Astrocyte (in vitro differentiated cells and primary cell): ENCODE measurements at regions not wholly inside any gene's neighbourhood (a gene's known extent, or its start where the extent isn't known, plus 50 kb on each side); places are given as distances from the start of the nearest gene placed in this dataset.

ENCODE experiments used
- DNase-seq: peaks from one replicate; pipeline ENCODE4 v3.0.0-alpha.2; 2010; ENCODE audit warnings: low read depth
- FAIRE-seq: peaks from 2 replicates; lab custom pipeline; 2011; peaks lifted over from hg19 to GRCh38; lab: Jason Lieb, UNC
- H2AFZ ChIP-seq: 2 replicates; pipeline ENCODE4 v1.6.0; 2012; ENCODE audit warnings: low read depth, low read length, inconsistent platforms
- H3K27ac ChIP-seq: 2 replicates; pipeline ENCODE4 v1.5.1; 2011; ENCODE audit warnings: low read depth, low read length, inconsistent platforms
- H3K27me3 ChIP-seq: 2 replicates; pipeline ENCODE4 v1.6.0; 2011; ENCODE audit warnings: low read length, inconsistent platforms; ENCODE audit not compliant: insufficient read depth
- H3K36me3 ChIP-seq: 2 replicates; pipeline ENCODE4 v1.5.1; 2011; ENCODE audit warnings: low read length, inconsistent platforms; ENCODE audit not compliant: insufficient read depth
- H3K4me1 ChIP-seq: 2 replicates; pipeline ENCODE4 v1.5.1; 2011; ENCODE audit warnings: low read length, inconsistent platforms; ENCODE audit not compliant: insufficient read depth
- H3K4me2 ChIP-seq: 2 replicates; pipeline ENCODE4 v1.6.0; 2012; ENCODE audit warnings: low read length, inconsistent platforms
- H3K4me3 ChIP-seq: 2 replicates; pipeline ENCODE4 v1.5.1; 2011; ENCODE audit warnings: low read depth, mild to moderate bottlenecking, low read length, inconsistent platforms; ENCODE audit not compliant: insufficient read depth
- H3K79me2 ChIP-seq: 2 replicates; pipeline ENCODE4 v1.6.0; 2012; ENCODE audit warnings: mild to moderate bottlenecking, low read length, inconsistent platforms; ENCODE audit not compliant: insufficient read depth
- H3K9ac ChIP-seq: 2 replicates; pipeline ENCODE4 v1.6.0; 2012; ENCODE audit warnings: mild to moderate bottlenecking, low read length, inconsistent platforms
- H3K9me3 ChIP-seq: 2 replicates; pipeline ENCODE4 v1.5.1; 2012; ENCODE audit warnings: low read depth, mild to moderate bottlenecking, low read length, inconsistent platforms; ENCODE audit not compliant: insufficient read depth
- H4K20me1 ChIP-seq: 2 replicates; pipeline ENCODE4 v1.6.0; 2012; ENCODE audit warnings: low read length, inconsistent platforms; ENCODE audit not compliant: insufficient read depth
- H3K27ac Mint-ChIP-seq: one replicate; pipeline ENCODE4 v1.8.0; 2021; ENCODE audit warnings: mild to moderate bottlenecking, mixed read lengths; ENCODE audit not compliant: unreplicated experiment
- H3K27me3 Mint-ChIP-seq: one replicate; pipeline ENCODE4 v1.8.0; 2021; ENCODE audit warnings: low read depth, mixed read lengths; ENCODE audit not compliant: unreplicated experiment
- H3K36me3 Mint-ChIP-seq: one replicate; pipeline ENCODE4 v1.8.0; 2021; ENCODE audit warnings: low read depth, mixed read lengths; ENCODE audit not compliant: unreplicated experiment
- H3K4me1 Mint-ChIP-seq: one replicate; pipeline ENCODE4 v1.8.0; 2021; ENCODE audit warnings: low read depth, mixed read lengths; ENCODE audit not compliant: unreplicated experiment
- H3K4me3 Mint-ChIP-seq: one replicate; pipeline ENCODE4 v1.8.0; 2021; ENCODE audit warnings: mild to moderate bottlenecking, moderate library complexity, mixed read lengths; ENCODE audit not compliant: unreplicated experiment
- H3K9me3 Mint-ChIP-seq: one replicate; pipeline ENCODE4 v1.8.0; 2021; ENCODE audit warnings: mild to moderate bottlenecking, mixed read lengths; ENCODE audit not compliant: unreplicated experiment
- CTCF ChIP-seq: IDR thresholded peaks from 2 replicates; pipeline ENCODE4 v1.5.1; 2011; ENCODE audit warnings: low read depth, mild to moderate bottlenecking, inconsistent platforms, low read length, moderate library complexity; ENCODE audit not compliant: insufficient read depth
- EZH2 ChIP-seq: IDR thresholded peaks from 2 replicates; pipeline ENCODE4 v1.6.1; 2012; ENCODE audit warnings: mild to moderate bottlenecking, low read length, inconsistent platforms; ENCODE audit not compliant: insufficient read depth

- FAIRE-seq (no peak), DNase-seq (no peak)
- H3K4me1 Mint-ChIP-seq, result no peaks in the 10 kb centered on the region
- H3K27me3 ChIP-seq, result no peaks in the 10 kb centered on the region
- H3K27ac ChIP-seq, result no peak overlapping the region
- no peaks in the 10 kb centered on the region for H3K79me2 ChIP-seq
- H4K20me1 ChIP-seq, result no peaks in the 10 kb centered on the region
- H3K36me3 ChIP-seq, result no peaks in the 10 kb centered on the region
- no peaks in the 10 kb centered on the region for H3K9me3 ChIP-seq
- TF ChIP-seq EZH2 (no peak), CTCF (no peak)
- H3K4me3 ChIP-seq, result no peak overlapping the region
- no peaks in the 10 kb centered on the region for H3K9me3 Mint-ChIP-seq
- no peak overlapping the region for H2AFZ ChIP-seq
- H3K36me3 Mint-ChIP-seq, result no peaks in the 10 kb centered on the region
- no peak overlapping the region for H3K27ac Mint-ChIP-seq
- H3K4me3 Mint-ChIP-seq, result no peak overlapping the region
- no peak overlapping the region for H3K4me2 ChIP-seq
- peaks cover 2% of the 10 kb centered on the region for H3K27me3 Mint-ChIP-seq
- H3K4me1 ChIP-seq, result no peaks in the 10 kb centered on the region
- H3K9ac ChIP-seq, result no peak overlapping the region
Measured at GRCh38 chr12:74985986-74986319, 223.7 kb downstream of the KCNC2 start.

- H3K4me3 ChIP-seq, result no peak overlapping the region
- Mint-ChIP-seq H3K27ac (no peak overlapping the region), H3K36me3 (no peaks in the 10 kb centered on the region), H3K9me3 (no peaks in the 10 kb centered on the region), H3K27me3 (peaks cover 2% of the 10 kb centered on the region), H3K4me1 (no peaks in the 10 kb centered on the region), H3K4me3 (no peak overlapping the region)
- H3K9ac ChIP-seq, result no peak overlapping the region
- DNase-seq (no peak), FAIRE-seq (no peak)
- no peaks in the 10 kb centered on the region for H3K4me1 ChIP-seq
- no peaks in the 10 kb centered on the region for H4K20me1 ChIP-seq
- no peak for TF ChIP-seq CTCF
- TF ChIP-seq EZH2, result no peak
- H2AFZ ChIP-seq, result no peak overlapping the region
- H3K27me3 ChIP-seq, result no peaks in the 10 kb centered on the region
- no peak overlapping the region for H3K27ac ChIP-seq
- H3K36me3 ChIP-seq, result no peaks in the 10 kb centered on the region
- no peak overlapping the region for H3K4me2 ChIP-seq
- H3K79me2 ChIP-seq, result no peaks in the 10 kb centered on the region
- H3K9me3 ChIP-seq, result no peaks in the 10 kb centered on the region
Measured at GRCh38 chr12:74988156-74988555, 221.5 kb downstream of the KCNC2 start.
